HL-60 (cell line): ENCODE measurements at regions not wholly inside any gene's neighbourhood (a gene's known extent, or its start where the extent isn't known, plus 50 kb on each side); places are given as distances from the start of the nearest gene placed in this dataset.

Source experiments
- GABPA ChIP-seq: IDR thresholded peaks from 2 replicates; pipeline ENCODE4 v1.6.1; 2012; ENCODE audit warnings: low read depth
- POLR2AphosphoS5 ChIP-seq: IDR thresholded peaks from 2 replicates; pipeline ENCODE4 v1.6.1; 2012; ENCODE audit warnings: low read depth
- SPI1 ChIP-seq: IDR thresholded peaks from 2 replicates; pipeline ENCODE4 v1.6.1; 2012; ENCODE audit warnings: low read depth, mild to moderate bottlenecking, borderline replicate concordance
- TF ChIP-seq, protein P1 (sequence below): IDR thresholded peaks from one replicate; pipeline ENCODE4 v1.5.1; 2011; ENCODE audit warnings: low read length, control low read depth, inconsistent platforms; ENCODE audit not compliant: insufficient read depth
- TF ChIP-seq, protein P2 (sequence below): IDR thresholded peaks from 2 replicates; pipeline ENCODE4 v1.6.1; 2012; ENCODE audit warnings: low read depth; ENCODE audit not compliant: insufficient replicate concordance

DNA sequence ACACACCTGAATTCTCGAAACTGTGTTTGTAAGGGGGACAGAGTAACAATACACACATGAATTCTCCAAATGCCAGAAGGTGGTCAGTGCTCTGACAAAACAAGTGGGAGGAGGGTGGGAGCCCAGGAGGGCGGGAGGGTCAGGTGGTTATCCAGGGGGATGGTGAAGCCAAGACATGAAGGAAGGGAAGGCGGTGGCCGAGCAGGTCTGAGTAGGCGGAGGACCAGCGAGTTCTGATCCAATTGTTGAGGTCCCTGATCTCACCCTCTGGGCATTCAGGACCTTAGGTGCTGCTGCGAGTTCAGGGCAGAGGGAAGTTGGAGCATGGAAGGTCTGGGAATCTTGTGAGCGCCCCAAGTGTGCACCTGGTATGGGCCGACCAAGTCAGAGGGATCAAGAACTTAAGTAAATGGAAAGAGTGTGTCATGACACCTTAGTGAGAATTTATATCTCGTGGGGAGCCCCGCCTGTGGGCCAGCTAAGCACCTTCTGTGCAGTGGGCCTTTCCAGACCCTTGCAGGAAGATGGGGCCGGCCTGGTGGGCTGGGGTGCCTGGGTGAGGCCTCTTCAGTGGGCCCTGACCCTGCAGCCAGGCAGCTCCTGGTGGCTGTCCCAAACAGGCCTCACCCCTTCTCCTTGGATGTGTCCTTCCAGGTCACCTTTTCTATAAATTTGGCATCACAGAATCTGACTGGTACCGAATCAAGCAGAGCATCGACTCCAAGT, 86.1 kb downstream of the NPIPB11 start:
- TF ChIP-seq, protein P1, sequence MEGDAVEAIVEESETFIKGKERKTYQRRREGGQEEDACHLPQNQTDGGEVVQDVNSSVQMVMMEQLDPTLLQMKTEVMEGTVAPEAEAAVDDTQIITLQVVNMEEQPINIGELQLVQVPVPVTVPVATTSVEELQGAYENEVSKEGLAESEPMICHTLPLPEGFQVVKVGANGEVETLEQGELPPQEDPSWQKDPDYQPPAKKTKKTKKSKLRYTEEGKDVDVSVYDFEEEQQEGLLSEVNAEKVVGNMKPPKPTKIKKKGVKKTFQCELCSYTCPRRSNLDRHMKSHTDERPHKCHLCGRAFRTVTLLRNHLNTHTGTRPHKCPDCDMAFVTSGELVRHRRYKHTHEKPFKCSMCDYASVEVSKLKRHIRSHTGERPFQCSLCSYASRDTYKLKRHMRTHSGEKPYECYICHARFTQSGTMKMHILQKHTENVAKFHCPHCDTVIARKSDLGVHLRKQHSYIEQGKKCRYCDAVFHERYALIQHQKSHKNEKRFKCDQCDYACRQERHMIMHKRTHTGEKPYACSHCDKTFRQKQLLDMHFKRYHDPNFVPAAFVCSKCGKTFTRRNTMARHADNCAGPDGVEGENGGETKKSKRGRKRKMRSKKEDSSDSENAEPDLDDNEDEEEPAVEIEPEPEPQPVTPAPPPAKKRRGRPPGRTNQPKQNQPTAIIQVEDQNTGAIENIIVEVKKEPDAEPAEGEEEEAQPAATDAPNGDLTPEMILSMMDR, result no peak
- TF ChIP-seq POLR2AphosphoS5, result no peak
- TF ChIP-seq, protein P2, sequence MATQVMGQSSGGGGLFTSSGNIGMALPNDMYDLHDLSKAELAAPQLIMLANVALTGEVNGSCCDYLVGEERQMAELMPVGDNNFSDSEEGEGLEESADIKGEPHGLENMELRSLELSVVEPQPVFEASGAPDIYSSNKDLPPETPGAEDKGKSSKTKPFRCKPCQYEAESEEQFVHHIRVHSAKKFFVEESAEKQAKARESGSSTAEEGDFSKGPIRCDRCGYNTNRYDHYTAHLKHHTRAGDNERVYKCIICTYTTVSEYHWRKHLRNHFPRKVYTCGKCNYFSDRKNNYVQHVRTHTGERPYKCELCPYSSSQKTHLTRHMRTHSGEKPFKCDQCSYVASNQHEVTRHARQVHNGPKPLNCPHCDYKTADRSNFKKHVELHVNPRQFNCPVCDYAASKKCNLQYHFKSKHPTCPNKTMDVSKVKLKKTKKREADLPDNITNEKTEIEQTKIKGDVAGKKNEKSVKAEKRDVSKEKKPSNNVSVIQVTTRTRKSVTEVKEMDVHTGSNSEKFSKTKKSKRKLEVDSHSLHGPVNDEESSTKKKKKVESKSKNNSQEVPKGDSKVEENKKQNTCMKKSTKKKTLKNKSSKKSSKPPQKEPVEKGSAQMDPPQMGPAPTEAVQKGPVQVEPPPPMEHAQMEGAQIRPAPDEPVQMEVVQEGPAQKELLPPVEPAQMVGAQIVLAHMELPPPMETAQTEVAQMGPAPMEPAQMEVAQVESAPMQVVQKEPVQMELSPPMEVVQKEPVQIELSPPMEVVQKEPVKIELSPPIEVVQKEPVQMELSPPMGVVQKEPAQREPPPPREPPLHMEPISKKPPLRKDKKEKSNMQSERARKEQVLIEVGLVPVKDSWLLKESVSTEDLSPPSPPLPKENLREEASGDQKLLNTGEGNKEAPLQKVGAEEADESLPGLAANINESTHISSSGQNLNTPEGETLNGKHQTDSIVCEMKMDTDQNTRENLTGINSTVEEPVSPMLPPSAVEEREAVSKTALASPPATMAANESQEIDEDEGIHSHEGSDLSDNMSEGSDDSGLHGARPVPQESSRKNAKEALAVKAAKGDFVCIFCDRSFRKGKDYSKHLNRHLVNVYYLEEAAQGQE, result no peak
- no peak for TF ChIP-seq SPI1
- TF ChIP-seq GABPA, result no peak
